Fibroblast of skin of left biceps (primary cell): ENCODE measurements at regions not wholly inside any gene's neighbourhood (a gene's known extent, or its start where the extent isn't known, plus 50 kb on each side); places are given as distances from the start of the nearest gene placed in this dataset.

Experiments
- DNase-seq, 2 experiments: peaks; one replicate each; pipeline ENCODE4 v3.0.0-alpha.2; 2013; ENCODE audit warnings: low read depth in 2 of 2

DNA sequence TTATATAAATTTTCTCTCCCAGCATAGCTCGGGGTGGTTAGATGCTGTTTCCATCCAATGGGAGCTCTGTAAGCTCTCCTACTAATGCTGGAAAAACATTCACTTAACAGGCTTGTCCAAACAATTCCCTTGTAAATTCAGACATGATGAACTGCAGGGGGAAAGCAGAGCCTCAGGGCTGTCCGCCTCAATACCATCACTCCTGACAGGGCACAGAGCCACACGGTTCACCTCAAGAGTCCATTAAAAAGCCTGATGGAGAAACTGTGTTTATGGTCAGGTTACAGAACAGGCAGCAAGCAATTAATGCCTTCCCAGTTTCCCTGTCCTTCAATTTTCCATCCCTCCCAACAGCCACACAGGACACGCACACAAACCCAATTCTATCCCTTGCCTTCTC, 171.0 kb downstream of the BRINP2 start:
- DNase-seq: no peak

DNA sequence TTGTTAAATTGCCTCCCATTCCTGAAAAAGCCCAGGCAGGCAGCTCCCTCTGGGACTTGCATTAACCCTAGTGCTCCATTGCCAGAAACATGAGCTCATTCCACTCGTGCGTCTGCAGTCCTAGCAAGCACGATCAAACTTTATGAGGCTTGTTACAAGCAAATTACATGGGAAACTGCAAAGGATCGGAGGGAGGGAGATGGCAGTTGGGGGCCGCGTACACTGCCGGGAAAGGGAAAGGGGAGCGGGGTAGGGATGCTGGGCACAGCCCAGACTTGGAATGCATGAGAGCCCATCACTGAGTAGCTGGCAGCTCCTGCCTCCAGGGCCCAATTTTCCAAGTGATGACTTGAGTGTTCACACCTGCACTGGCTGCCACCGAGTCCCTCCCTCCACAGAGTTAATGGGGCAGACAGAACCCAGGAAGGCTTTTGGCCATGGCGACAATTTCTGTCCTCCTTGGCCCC, 169.9 kb downstream of the BRINP2 start:
- DNase-seq: no peak

DNA sequence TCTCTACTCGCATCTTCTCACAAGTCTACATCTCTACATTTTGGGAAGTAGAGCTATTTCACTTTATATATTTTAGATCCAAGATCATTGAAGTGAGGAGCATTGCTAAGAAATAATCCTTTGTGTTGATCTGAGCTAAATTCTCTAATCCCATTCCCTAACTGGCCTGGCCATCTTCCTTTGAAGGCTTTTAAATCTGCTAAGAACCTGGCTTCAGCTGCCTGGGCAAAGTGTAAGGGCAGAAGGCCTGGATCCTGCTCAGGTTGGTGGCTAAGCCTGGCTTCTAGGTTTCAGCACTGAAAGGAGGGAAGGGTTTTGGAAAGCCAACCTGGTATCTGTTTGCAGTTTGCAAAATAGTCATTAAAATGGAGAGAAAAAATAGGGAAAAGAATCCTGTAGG, 167.6 kb downstream of the BRINP2 start:
- DNase-seq: no peak

DNA sequence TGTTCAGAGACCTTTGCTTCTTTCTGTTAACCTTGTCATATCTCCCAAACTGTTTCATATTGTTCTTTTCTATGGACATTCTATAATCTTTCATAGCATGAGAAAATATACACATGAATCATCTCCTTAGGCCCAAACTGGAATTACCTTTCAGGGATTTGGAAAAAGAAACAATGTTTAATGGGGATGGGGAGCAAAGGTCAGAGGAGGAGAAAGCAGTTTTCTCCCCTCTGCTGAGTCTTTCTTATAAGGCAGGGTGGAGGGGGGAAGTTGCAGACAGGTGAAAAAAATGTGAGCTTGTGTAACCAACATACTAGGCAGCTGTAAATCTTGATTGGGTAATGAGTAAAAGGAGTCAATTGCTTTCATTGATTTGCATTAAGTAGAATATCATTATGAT, 164.1 kb downstream of the BRINP2 start:
- no peak for DNase-seq

DNA sequence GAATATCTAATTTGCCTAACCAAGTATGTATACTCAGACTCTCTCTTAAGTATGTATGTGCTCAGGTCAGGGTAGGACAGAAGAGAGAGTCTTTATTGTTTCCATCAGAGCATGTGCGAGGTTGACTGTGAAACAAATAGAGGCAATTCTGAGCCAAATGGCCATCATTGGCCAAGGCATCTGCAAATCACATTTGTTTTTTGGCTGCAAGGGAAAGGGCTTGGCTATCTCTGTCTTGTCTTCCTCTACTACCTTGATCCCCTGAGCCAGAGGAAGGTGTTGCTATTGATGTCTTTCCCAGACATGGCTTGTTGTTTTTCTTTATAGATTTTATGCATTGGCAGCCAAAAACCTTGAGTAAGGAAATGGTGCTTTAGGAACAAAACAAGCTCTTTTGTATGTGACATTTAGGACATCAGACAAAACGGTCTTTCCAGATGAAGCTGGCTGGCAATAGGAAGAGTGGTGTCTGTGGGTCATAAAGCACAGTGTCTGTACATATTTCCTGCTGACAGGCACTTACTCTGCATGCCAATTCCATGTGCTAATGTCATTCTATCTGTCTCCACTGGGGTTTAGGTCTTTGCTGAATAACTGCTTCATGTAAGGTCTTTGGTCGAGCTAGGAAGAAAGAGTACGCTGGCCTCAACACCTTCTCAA, 163.3 kb downstream of the BRINP2 start:
- no peak for DNase-seq
